ENCODE measurements at regions not wholly inside any gene's neighbourhood (a gene's known extent, or its start where the extent isn't known, plus 50 kb on each side); places are given as distances from the start of the nearest gene placed in this dataset.

DNA sequence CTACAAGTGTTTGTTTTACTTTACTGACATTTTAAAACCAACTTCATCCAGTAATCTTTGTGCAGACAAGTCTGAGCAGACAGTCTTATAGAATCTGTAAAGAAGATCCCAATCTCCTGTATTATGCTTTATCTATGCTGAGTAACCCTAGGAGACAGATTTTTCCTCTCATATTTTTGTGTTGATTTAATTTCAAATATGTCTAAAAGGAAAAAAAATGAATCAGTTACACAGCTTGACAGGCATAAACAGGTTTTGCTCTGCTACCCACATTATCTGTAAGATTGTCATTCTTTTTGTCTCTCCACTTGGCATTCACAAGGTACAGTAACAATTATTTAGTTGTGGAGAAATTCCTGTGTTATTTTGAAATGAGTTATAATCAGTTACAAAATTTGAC is 415.0 kb downstream of the NYAP2 start:
- TF ChIP-seq, protein P1, sequence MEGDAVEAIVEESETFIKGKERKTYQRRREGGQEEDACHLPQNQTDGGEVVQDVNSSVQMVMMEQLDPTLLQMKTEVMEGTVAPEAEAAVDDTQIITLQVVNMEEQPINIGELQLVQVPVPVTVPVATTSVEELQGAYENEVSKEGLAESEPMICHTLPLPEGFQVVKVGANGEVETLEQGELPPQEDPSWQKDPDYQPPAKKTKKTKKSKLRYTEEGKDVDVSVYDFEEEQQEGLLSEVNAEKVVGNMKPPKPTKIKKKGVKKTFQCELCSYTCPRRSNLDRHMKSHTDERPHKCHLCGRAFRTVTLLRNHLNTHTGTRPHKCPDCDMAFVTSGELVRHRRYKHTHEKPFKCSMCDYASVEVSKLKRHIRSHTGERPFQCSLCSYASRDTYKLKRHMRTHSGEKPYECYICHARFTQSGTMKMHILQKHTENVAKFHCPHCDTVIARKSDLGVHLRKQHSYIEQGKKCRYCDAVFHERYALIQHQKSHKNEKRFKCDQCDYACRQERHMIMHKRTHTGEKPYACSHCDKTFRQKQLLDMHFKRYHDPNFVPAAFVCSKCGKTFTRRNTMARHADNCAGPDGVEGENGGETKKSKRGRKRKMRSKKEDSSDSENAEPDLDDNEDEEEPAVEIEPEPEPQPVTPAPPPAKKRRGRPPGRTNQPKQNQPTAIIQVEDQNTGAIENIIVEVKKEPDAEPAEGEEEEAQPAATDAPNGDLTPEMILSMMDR (IDR thresholded peaks at IDR 0.05) = no peak
- TF ChIP-seq POLR2A (IDR thresholded peaks at IDR 0.05) = no peak

Data from testis (tissue), 2 donors.